HCT116 (cell line): ENCODE measurements at regions not wholly inside any gene's neighbourhood (a gene's known extent, or its start where the extent isn't known, plus 50 kb on each side); places are given as distances from the start of the nearest gene placed in this dataset.

ENCODE experiments used
- ATAC-seq: fragments of 200-7000 bp; cut with Tn5 transposase; 2 replicates; pipeline ENCODE4 v1.9.1; 2020; ENCODE audit warnings: mild to moderate bottlenecking, moderate library complexity
- BruUV-seq: library from RNA; stranded (reverse); fragments of 400-500 nt; replicated peaks from 2 replicates; lab custom pipeline; 2021; lab: Mats Ljungman, UMichigan
- CTCF ChIA-PET: fragments of 300-600 bp; sonication (Branson Sonifier 250); formaldehyde crosslinking; loops from one replicate; lab custom pipeline; 2021; ENCODE audit warnings: antibody characterized with exemption; lab: Charles Lee
- POLR2A ChIA-PET: fragments of 300-600, 350-600 bp; sonication (Branson Sonifier 250); formaldehyde crosslinking; loops from one replicate; lab custom pipeline; 2021; ENCODE audit warnings: antibody characterized with exemption; lab: Charles Lee
- RAD21 ChIA-PET, 2 experiments: fragments of 300-600 bp; sonication (Branson Sonifier 250); formaldehyde crosslinking; loops; one replicate each; lab custom pipeline; 2023; ENCODE audit warnings: low total read pairs in 2 of 2; ENCODE audit not compliant: uncharacterized antibody in 2 of 2, unreplicated experiment in 2 of 2, low non-redundant PET in 1 of 2; lab: Charles Lee
- DNase-seq: peaks from one replicate; pipeline ENCODE4 v3.0.0-alpha.2; 2010; ENCODE audit warnings: low read depth, low spot score
- H2AFZ ChIP-seq: fragments of 200-600 bp; shearing (Covaris generic), sonication (generic); 2 replicates; pipeline ENCODE4 v1.6.1; 2017; ENCODE audit warnings: low read depth, mixed run types, mixed read lengths, antibody characterized with exemption, low read length; ENCODE audit not compliant: poor library complexity, severe bottlenecking
- H3K27ac ChIP-seq: 2 replicates; pipeline ENCODE4 v1.5.1; 2012; ENCODE audit warnings: low read depth, low read length
- H3K27me3 ChIP-seq: fragments of 200-600 bp; sonication (generic); 2 replicates; pipeline ENCODE4 v1.6.1; 2016; ENCODE audit warnings: mixed run types, low read length, mixed read lengths; ENCODE audit not compliant: insufficient read depth
- H3K36me3 ChIP-seq, 2 experiments: fragments of 200-500 bp in 1 of 2; fragments of 200-600 bp in 1 of 2; sonication (Bioruptor generic) in 1 of 2; sonication (generic) in 1 of 2; 2 replicates each; pipeline versions ENCODE4 v1.5.1 to v1.6.1; 2014 to 2016; ENCODE audit warnings: low read length in 2 of 2, inconsistent platforms in 1 of 2, mixed read lengths in 1 of 2, mixed run types in 1 of 2; ENCODE audit not compliant: insufficient read depth in 2 of 2, control insufficient read depth in 1 of 2
- H3K4me1 ChIP-seq, 2 experiments: fragments of 200-600 bp in 1 of 2; sonication (generic) in 1 of 2; 2 replicates each; pipeline versions ENCODE4 v1.5.1 to v1.6.1; 2012 to 2017; ENCODE audit warnings: low read length in 2 of 2, inconsistent platforms in 1 of 2, mild to moderate bottlenecking in 1 of 2, mixed read lengths in 1 of 2, mixed run types in 1 of 2, moderate library complexity in 1 of 2; ENCODE audit not compliant: insufficient read depth in 2 of 2, control insufficient read depth in 1 of 2
- H3K4me2 ChIP-seq: fragments of 200-600 bp; sonication (generic); 2 replicates; pipeline ENCODE4 v1.6.1; 2017; ENCODE audit warnings: mixed run types, low read length, mixed read lengths
- H3K4me3 ChIP-seq, 2 experiments: fragments of 200-600 bp in 1 of 2; sonication (generic) in 1 of 2; replicated peaks in 1 of 2; 2 replicates each; pipeline ENCODE4 v1.5.1; 2011 to 2016; ENCODE audit warnings: low read length in 2 of 2, control low read depth in 1 of 2, low read depth in 1 of 2, mild to moderate bottlenecking in 1 of 2, mixed read lengths in 1 of 2, mixed run types in 1 of 2
- H3K79me2 ChIP-seq: fragments of 200-600 bp; sonication (generic); 2 replicates; pipeline ENCODE4 v1.6.1; 2017; ENCODE audit warnings: mild to moderate bottlenecking, mixed run types, low read length, moderate library complexity, mixed read lengths; ENCODE audit not compliant: insufficient read depth
- H3K9ac ChIP-seq: fragments of 200-600 bp; sonication (generic); 2 replicates; pipeline ENCODE4 v1.6.1; 2016; ENCODE audit warnings: low read length, mixed read lengths
- H3K9me2 ChIP-seq: fragments of 200-600 bp; sonication (generic), shearing (Covaris generic); 2 replicates; pipeline ENCODE4 v1.6.1; 2017; ENCODE audit warnings: mixed run types, mild to moderate bottlenecking, moderate library complexity; ENCODE audit not compliant: insufficient read depth
- H3K9me3 ChIP-seq, 2 experiments: fragments of 200-500 bp in 1 of 2; fragments of 200-600 bp in 1 of 2; sonication (Bioruptor generic) in 1 of 2; sonication (generic) in 1 of 2; 2 replicates each; pipeline ENCODE4 v1.6.1; 2014 to 2017; ENCODE audit warnings: low read length in 2 of 2, mixed read lengths in 2 of 2, inconsistent platforms in 1 of 2, low read depth in 1 of 2, mild to moderate bottlenecking in 1 of 2, mixed run types in 1 of 2, moderate library complexity in 1 of 2; ENCODE audit not compliant: control insufficient read depth in 1 of 2, insufficient read depth in 1 of 2
- H4K20me1 ChIP-seq: fragments of 200-600 bp; sonication (generic), shearing (Covaris generic); 2 replicates; pipeline ENCODE4 v1.6.1; 2017; ENCODE audit warnings: mixed run types, mild to moderate bottlenecking, moderate library complexity; ENCODE audit not compliant: insufficient read depth
- ATF3 ChIP-seq: IDR thresholded peaks from 2 replicates; pipeline ENCODE4 v1.6.1; 2012
- CBX3 ChIP-seq: IDR thresholded peaks from 2 replicates; pipeline ENCODE4 v1.6.1; 2012; ENCODE audit warnings: low read depth
- CEBPB ChIP-seq: IDR thresholded peaks from 2 replicates; pipeline ENCODE4 v1.6.1; 2012; ENCODE audit warnings: low read depth
- CTCF ChIP-seq, 3 experiments: fragments of 200-600 bp in 1 of 3; sonication (generic) in 1 of 3; IDR thresholded peaks in 2 of 3; conservative IDR thresholded peaks in 1 of 3; 2 replicates each; pipeline ENCODE4 v1.5.1; 2012 to 2017; ENCODE audit warnings: low read depth in 2 of 3, low read length in 2 of 3, antibody characterized with exemption in 1 of 3, borderline replicate concordance in 1 of 3, control low read depth in 1 of 3, mild to moderate bottlenecking in 1 of 3, mixed read lengths in 1 of 3, mixed run types in 1 of 3, moderate library complexity in 1 of 3; ENCODE audit not compliant: insufficient read depth in 1 of 3
- EZH2 ChIP-seq: fragments of 200-600 bp; sonication (generic); IDR thresholded peaks from 2 replicates; pipeline ENCODE4 v1.6.1; 2017; ENCODE audit warnings: antibody characterized with exemption, mixed run types
- EZH2phosphoT487 ChIP-seq: fragments of 200-600 bp; IDR thresholded peaks from 2 replicates; pipeline ENCODE4 v1.6.1; 2018; ENCODE audit warnings: antibody characterized with exemption, borderline replicate concordance
- FOSL1 ChIP-seq: IDR thresholded peaks from 2 replicates; pipeline ENCODE4 v1.6.1; 2012; ENCODE audit warnings: low read depth
- POLR2A ChIP-seq: IDR thresholded peaks from 2 replicates; pipeline ENCODE4 v1.7.0; 2011; ENCODE audit warnings: borderline replicate concordance; ENCODE audit not compliant: insufficient read depth, insufficient read length; ENCODE audit errors: extremely low read depth
- POLR2AphosphoS5 ChIP-seq: IDR thresholded peaks from 2 replicates; pipeline ENCODE4 v1.6.1; 2011; ENCODE audit warnings: mild to moderate bottlenecking, low read depth, low read length, moderate library complexity
- REST ChIP-seq: IDR thresholded peaks from 2 replicates; pipeline ENCODE4 v1.6.1; 2012; ENCODE audit warnings: low read depth
- SIN3A ChIP-seq: IDR thresholded peaks from 2 replicates; pipeline ENCODE4 v1.6.1; 2012; ENCODE audit warnings: low read depth
- SP1 ChIP-seq: IDR thresholded peaks from 2 replicates; pipeline ENCODE4 v1.6.1; 2012; ENCODE audit warnings: low read depth
- SRF ChIP-seq: IDR thresholded peaks from 2 replicates; pipeline ENCODE4 v1.6.1; 2012; ENCODE audit warnings: low read depth
- TCF7L2 ChIP-seq: IDR thresholded peaks from 2 replicates; pipeline ENCODE4 v1.7.0; 2011; ENCODE audit warnings: borderline replicate concordance, inconsistent platforms; ENCODE audit not compliant: insufficient read depth, insufficient read length; ENCODE audit errors: extremely low read depth
- ZBTB33 ChIP-seq: IDR thresholded peaks from 2 replicates; pipeline ENCODE4 v1.6.1; 2011; ENCODE audit warnings: mild to moderate bottlenecking, low read length, moderate library complexity; ENCODE audit not compliant: insufficient replicate concordance; ENCODE audit errors: extremely low read depth
- ZFX ChIP-seq: fragments of 450-650 bp; IDR thresholded peaks from 2 replicates; pipeline ENCODE4 v1.6.1; 2017
- ZNF274 ChIP-seq: fragments of 200-500 bp; sonication (Bioruptor generic); IDR thresholded peaks from 2 replicates; pipeline ENCODE4 v1.6.1; 2014; ENCODE audit warnings: mild to moderate bottlenecking, low read depth, low read length, inconsistent platforms
- intact Hi-C: fragments of 100-400 bp; cut with micrococcal nuclease; formaldehyde crosslinking; loops from 2 replicates; pipeline ENCODE4 v1.10.0; 2022

GRCh38 chrX:6813836-6814370 lies 279.0 kb upstream of the VCX3A start:
- intact Hi-C loops = no loop called here
- no peaks in the 10 kb centered on the region for H4K20me1 ChIP-seq
- H3K4me2 ChIP-seq = no peak overlapping the region
- H3K9me2 ChIP-seq = no peaks in the 10 kb centered on the region
- H3K27me3 ChIP-seq = no peaks in the 10 kb centered on the region
- H3K79me2 ChIP-seq = no peaks in the 10 kb centered on the region
- H3K36me3 ChIP-seq = no peaks in the 10 kb centered on the region
- CTCF ChIA-PET = no interaction called here
- H3K4me1 ChIP-seq = no peaks in the 10 kb centered on the region
- TF ChIP-seq SRF (no peak), POLR2AphosphoS5 (no peak), POLR2A (no peak), SP1 (no peak), CBX3 (no peak), CEBPB (no peak), ZNF274 (no peak), EZH2phosphoT487 (no peak), REST (no peak; the same call in 1 of the 2 replicates), ZBTB33 (no peak), CTCF (IDR thresholded peaks at IDR 0.05 in 2 of 3, conservative IDR thresholded peaks at IDR 0.05 in 1 of 3; ENCODE audit: borderline replicate concordance in 1 of 3, insufficient read depth in 1 of 3, low read depth in 2 of 3, low read length in 2 of 3) (no peak), SIN3A (no peak), FOSL1 (no peak), ZFX (no peak), TCF7L2 (no peak), ATF3 (no peak), EZH2 (no peak)
- RAD21 ChIA-PET = no interaction called here
- no peak overlapping the region for H3K4me3 ChIP-seq
- no peak overlapping the region for H3K9ac ChIP-seq
- H2AFZ ChIP-seq = no peak overlapping the region
- POLR2A ChIA-PET = no interaction called here
- no peak for ATAC-seq
- H3K9me3 ChIP-seq = no peaks in the 10 kb centered on the region
- no peak for DNase-seq
- no TSS peak for BruUV-seq
- no peak overlapping the region for H3K27ac ChIP-seq
